ENCODE measurements at regions not wholly inside any gene's neighbourhood (a gene's known extent, or its start where the extent isn't known, plus 50 kb on each side); places are given as distances from the start of the nearest gene placed in this dataset.

DNA sequence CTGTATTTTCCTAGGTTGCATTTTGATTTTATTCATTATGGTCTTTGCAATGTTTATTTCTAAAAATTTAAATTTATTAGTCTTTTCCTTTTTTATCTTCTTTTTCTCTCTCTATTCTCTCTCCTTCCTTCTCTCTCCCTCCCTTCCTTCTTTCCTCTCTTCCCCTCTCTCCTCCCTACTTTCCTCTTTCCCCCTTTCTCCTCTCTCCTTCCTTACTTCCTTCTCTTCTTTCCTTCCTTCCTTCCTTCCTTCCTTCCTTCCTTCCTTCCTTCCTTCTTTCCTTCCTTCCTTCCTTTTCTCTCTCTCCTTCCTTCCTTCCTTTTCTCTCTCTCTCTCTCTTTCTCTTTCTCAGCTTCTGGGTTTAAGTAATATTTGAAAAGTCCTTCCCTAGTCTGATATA, 72.8 kb upstream of the RASGRF1 start:
- Histone ChIP-seq H2BK120ac (ENCODE audit: low read depth, low read length, poor library complexity, severe bottlenecking) (no peak overlapping the region), H4K8ac (replicated peaks; ENCODE audit: insufficient read length, low read depth, low read length) (no peak overlapping the region), H3K23ac (ENCODE audit: insufficient read length, low read depth, low read length) (no peak overlapping the region), H4K5ac (ENCODE audit: insufficient read length, low read depth, low read length) (no peak overlapping the region), H3K27ac (ENCODE audit: insufficient read length, low read depth, low read length) (no peak overlapping the region), H3K79me1 (ENCODE audit: insufficient read depth, low read depth, low read length, poor library complexity, severe bottlenecking) (no peaks in the 10 kb centered on the region), H2BK5ac (ENCODE audit: insufficient read length, low read length) (no peak overlapping the region), H3K4ac (ENCODE audit: low read depth, low read length) (no peak overlapping the region), H4K20me1 (ENCODE audit: control insufficient read depth, insufficient read depth, insufficient read length) (no peaks in the 10 kb centered on the region), H3K9ac (ENCODE audit: extremely low read depth, insufficient read length, low read length) (no peak overlapping the region), H3K18ac (ENCODE audit: insufficient read length, low read depth, low read length) (no peak overlapping the region), H4K91ac (ENCODE audit: insufficient read length, low read depth, low read length) (no peak overlapping the region), H3T11ph (ENCODE audit: low read length) (no peak overlapping the region), H3K4me1 (ENCODE audit: insufficient read depth, low read length) (no peaks in the 10 kb centered on the region), H2AFZ (ENCODE audit: low read length) (no peak overlapping the region), H3K9me3 (ENCODE audit: control insufficient read depth, low read depth, low read length) (no peaks in the 10 kb centered on the region), H3K79me2 (ENCODE audit: insufficient read depth, low read length) (no peaks in the 10 kb centered on the region), H3K14ac (ENCODE audit: insufficient read depth, low read length) (no peak overlapping the region), H2BK20ac (ENCODE audit: low read depth, low read length, poor library complexity, severe bottlenecking) (no peak overlapping the region), H2BK12ac (ENCODE audit: insufficient read length, low read depth, low read length) (no peak overlapping the region), H3K23me2 (ENCODE audit: insufficient read length, low read depth, low read length, poor library complexity, severe bottlenecking) (no peaks in the 10 kb centered on the region), H3K4me2 (ENCODE audit: insufficient read depth, insufficient read length, low read length) (no peak overlapping the region), H2AK5ac (ENCODE audit: insufficient read length, low read length) (no peak overlapping the region), H3K27me3 (ENCODE audit: insufficient read depth, low read length) (no peaks in the 10 kb centered on the region), H3K56ac (ENCODE audit: insufficient read length, low read depth, low read length) (no peak overlapping the region), H2BK15ac (ENCODE audit: low read depth, low read length) (no peak overlapping the region)
- H3K4me3 Mint-ChIP-seq = no peak overlapping the region
- TF ChIP-seq, protein P1, sequence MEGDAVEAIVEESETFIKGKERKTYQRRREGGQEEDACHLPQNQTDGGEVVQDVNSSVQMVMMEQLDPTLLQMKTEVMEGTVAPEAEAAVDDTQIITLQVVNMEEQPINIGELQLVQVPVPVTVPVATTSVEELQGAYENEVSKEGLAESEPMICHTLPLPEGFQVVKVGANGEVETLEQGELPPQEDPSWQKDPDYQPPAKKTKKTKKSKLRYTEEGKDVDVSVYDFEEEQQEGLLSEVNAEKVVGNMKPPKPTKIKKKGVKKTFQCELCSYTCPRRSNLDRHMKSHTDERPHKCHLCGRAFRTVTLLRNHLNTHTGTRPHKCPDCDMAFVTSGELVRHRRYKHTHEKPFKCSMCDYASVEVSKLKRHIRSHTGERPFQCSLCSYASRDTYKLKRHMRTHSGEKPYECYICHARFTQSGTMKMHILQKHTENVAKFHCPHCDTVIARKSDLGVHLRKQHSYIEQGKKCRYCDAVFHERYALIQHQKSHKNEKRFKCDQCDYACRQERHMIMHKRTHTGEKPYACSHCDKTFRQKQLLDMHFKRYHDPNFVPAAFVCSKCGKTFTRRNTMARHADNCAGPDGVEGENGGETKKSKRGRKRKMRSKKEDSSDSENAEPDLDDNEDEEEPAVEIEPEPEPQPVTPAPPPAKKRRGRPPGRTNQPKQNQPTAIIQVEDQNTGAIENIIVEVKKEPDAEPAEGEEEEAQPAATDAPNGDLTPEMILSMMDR (conservative IDR thresholded peaks at IDR 0.05) = no peak
- peaks cover 5 to 11% of the 10 kb centered on the region in 2 experiments for H3K4me1 Mint-ChIP-seq
- H3K27ac Mint-ChIP-seq = no peak overlapping the region
- no peak for DNase-seq
- no peaks in the 10 kb centered on the region for H3K36me3 Mint-ChIP-seq (ENCODE audit: insufficient read depth in 1 of 3, low read depth in 3 of 3)
- peaks cover 0 to 2% of the 10 kb centered on the region in 2 experiments; a peak in 1 of 5 replicates for H3K9me3 Mint-ChIP-seq
- H3K27me3 Mint-ChIP-seq (ENCODE audit: low read depth) = peaks cover 2% of the 10 kb centered on the region
